ENCODE measurements at regions not wholly inside any gene's neighbourhood (a gene's known extent, or its start where the extent isn't known, plus 50 kb on each side); places are given as distances from the start of the nearest gene placed in this dataset.

DNA sequence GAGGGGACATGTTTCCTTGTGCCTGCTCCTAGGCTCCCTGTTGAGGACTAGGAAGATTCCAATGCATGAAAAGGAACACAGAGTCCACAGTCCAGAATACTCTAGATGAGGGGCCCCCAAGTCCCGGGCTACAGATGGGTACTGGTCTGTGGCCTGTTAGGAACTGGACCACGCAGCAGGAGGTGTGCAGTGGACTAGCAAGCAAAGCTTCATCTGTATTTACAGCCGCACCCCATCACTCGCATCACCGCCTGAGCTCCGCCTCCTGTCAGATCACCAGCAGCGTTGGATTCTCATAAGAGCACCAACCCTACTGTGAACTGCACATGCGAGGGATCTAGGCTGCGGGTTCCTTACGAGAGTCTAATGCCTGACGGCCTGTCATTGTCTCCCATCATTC is 233.0 kb upstream of the MKLN1 start:
- no peak for TF ChIP-seq POLR2A (IDR thresholded peaks at IDR 0.05)
- TF ChIP-seq CTCF (IDR thresholded peaks at IDR 0.05), result no peak
